ENCODE measurements at regions not wholly inside any gene's neighbourhood (a gene's known extent, or its start where the extent isn't known, plus 50 kb on each side); places are given as distances from the start of the nearest gene placed in this dataset.

DNA sequence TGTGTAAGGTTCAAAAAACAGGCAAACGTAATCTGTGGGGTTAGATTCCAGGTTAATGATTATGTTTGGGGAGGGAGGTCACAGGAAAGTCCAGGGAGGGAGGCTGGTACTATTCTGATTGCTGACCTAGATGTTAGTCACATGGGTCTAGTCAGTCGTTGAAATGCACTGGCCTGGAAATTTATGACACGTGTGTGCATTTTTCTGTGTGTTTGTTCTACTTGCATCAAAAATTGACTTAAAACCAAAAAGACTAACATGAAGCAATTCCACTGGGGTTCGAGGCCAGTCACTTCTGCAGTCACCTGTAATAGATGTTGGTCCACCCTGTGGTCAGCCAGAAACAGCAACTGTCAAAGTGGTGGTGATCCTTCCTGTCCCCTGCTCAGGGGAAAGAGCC, 104.2 kb upstream of the MLN start:
- ATAC-seq (no peak), DNase-seq (ENCODE audit: low spot score in 2 of 2) (no peak)
- no peaks in the 10 kb centered on the region for H3K36me3 Mint-ChIP-seq
- no peak overlapping the region for H3K27ac Mint-ChIP-seq
- H3K9me3 Mint-ChIP-seq = no peaks in the 10 kb centered on the region

DNA sequence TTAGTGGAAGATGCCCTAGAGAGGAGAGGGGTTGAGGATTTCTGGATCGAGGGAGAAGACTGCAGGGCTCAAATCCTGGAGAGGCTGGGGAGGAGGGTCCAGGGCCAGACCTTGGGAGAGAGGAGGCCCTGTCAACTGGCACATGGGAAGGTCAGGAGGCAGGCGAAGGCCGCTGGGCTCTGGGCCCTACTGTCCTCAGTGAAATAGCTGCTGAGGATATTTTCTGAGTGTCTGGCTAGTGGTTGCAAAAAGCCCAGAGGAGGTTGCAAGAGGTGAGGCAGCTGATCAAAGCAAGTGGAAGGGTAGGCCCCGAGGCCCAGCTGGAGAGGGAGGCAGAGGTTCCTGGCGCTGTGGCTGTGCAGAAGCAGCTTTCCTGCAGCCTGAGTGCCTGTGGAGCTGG, 103.4 kb upstream of the MLN start:
- ATAC-seq (no peak), DNase-seq (ENCODE audit: low spot score in 2 of 2) (no peak)
- no peaks in the 10 kb centered on the region for H3K36me3 Mint-ChIP-seq
- no peaks in the 10 kb centered on the region for H3K9me3 Mint-ChIP-seq
- H3K27ac Mint-ChIP-seq = peak overlapping the region; percentile 7 to 63

DNA sequence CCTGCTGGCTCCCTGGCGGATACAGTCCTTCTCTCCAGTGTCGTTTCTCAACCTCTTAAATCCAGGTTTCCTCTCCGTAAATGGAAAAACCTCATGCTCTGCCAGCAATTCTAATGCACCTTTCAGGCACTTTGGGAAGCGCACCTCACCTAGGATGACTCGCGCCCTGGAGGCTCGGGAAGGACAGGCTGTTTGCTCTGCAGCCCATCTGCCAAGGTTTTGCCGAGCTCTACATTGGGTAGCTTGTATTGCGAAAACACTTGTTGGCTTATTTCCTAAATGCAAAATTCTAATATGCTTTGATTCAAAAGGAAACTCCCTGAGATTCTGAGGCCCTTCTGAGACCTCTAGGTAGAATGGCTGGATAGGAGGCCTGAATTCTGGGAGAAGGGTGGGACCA, 102.6 kb upstream of the MLN start:
- peak overlapping the region in 1 of 2 donors; percentile 78 for H3K27ac Mint-ChIP-seq
- ATAC-seq (no peak), DNase-seq (ENCODE audit: low spot score in 2 of 2) (no peak)
- H3K9me3 Mint-ChIP-seq = no peaks in the 10 kb centered on the region
- H3K36me3 Mint-ChIP-seq = no peaks in the 10 kb centered on the region

DNA sequence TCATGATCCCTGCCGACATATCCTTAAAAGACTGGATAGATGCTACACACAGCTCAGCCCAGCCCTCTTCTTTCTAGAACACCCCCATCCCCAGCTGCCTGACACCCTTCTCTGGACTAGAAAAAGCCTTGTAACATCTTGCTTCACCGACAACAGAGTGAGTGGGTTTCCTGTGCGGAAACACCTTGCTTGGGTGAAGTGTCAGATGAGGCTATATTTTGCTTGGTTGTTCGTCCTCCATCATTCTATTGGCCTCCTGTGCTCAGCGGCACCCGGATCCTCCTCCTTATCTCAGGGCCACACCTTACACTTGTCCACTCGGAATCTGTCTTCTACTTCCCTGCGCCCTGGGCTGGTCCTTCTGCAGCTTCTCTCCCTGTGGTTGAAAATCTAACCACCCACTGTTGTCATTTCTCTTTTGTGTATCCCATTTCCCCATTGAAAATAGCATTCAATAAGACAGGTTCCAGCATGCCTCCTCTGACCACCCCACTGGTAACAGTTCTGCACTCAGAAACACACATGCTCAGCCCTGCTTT, 101.3 kb upstream of the MLN start:
- DNase-seq (ENCODE audit: low spot score in 2 of 2) (peak in 1 of 2 donors; percentile 27), ATAC-seq (peak; percentile 44 to 65)
- peak overlapping the region; percentile 78 to 88 for H3K27ac Mint-ChIP-seq
- H3K36me3 Mint-ChIP-seq = no peaks in the 10 kb centered on the region
- no peaks in the 10 kb centered on the region for H3K9me3 Mint-ChIP-seq

DNA sequence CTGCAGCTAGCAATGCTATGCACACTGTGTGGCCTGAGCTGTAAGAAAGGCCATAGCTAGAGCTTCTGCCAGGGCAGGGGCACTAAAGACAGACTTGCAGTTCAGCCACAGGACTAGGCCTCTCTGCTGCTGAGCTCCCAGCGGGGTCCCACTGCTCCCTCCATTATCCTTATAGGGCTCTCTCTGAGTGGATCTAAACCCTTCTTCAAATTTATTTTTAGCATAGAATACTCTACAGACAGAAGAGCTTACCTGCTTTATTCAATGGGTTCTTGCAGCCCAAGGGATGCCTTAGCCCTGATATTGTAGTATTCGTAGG, 100.9 kb upstream of the MLN start:
- Mint-ChIP-seq H3K27ac (peak overlapping the region; percentile 78 to 88), H3K36me3 (no peaks in the 10 kb centered on the region), H3K9me3 (no peaks in the 10 kb centered on the region)
- ATAC-seq (no peak), DNase-seq (ENCODE audit: low spot score in 2 of 2) (no peak)

DNA sequence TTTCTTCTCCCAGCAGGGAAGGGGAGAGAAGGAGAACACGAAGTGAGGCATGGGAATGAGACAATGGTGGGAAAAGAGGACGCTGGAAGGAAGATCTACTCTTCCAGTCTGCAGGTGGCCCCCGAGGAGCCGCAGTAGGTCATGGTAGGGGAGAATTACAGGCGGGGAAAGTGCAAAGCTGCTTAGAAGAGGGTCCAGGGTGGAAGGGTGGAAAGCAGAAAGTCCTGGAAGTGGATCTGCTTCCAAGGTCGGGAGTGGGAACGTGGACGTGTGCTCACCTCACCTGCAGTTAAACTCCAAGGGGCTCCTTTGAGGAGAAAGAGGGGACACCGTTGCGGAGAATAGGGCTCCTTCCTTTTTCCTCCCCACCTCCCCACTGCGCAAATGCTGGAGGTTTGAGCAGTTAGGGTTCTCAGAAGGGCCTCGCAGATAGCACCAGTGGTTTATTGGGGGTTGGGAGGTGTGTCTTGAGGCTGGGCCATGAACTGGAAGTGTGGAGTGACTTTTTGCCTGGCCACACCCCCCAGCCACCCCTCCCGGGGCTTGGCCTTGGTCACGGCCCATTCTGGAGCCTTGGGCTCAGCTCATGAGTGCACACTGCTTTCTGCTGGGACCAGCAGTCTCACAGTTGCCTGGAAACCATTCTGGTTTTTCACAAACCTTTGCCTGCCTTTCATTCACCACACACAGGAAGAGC, 100.4 kb upstream of the MLN start:
- Mint-ChIP-seq H3K36me3 (no peaks in the 10 kb centered on the region), H3K27ac (peak overlapping the region; percentile 78), H3K9me3 (no peaks in the 10 kb centered on the region)

DNA sequence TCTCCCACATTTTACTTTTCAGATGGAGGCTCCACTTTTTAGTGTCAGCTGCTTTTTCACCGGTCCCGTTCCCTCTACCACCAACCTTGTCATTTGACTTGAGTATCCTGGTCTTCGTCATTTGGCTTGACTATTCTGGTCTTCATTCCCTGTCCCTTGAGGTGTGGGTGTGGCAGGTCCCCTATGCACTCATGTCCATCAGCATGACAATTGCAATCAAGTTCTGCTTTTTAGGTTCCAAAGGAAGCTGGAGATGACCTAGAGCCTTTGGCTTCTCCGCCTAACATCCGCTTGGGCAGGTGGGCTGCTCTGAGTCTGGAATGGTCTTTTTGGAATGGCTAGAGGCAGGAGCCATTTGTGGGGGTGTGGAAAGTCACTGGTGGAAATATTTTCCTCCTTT, 99.8 kb upstream of the MLN start:
- no peak for ATAC-seq
- H3K27ac Mint-ChIP-seq = peak overlapping the region in 1 of 2 donors; percentile 78
- DNase-seq (ENCODE audit: low spot score in 2 of 2) = no peak
- H3K36me3 Mint-ChIP-seq = no peaks in the 10 kb centered on the region
- no peaks in the 10 kb centered on the region for H3K9me3 Mint-ChIP-seq

More for the DNA sequence above, 100.4 kb upstream of the MLN start:
- DNase-seq (ENCODE audit: low spot score in 2 of 2) (peak; percentile 62 to 76), ATAC-seq (peak; percentile 89 to 95)

DNA sequence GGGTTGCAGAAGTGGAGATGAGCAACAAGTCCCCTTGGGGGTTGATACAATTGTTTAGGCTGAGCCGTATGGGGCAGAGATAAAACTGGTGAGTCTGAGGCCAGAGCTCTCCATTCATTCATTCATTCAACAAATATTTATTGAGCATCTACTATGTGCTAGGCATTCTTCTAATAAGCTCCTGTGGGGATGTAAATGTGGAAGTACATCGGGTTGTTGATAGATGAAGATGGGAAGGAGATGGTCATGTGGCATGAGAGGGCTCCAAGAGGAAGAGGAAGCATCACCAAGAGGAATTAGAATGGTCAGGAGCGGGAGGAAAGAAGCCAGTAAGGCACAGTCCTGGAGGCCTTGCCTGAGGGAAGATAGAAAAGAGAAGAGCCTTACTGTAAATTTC, 98.7 kb upstream of the MLN start:
- ATAC-seq (no peak), DNase-seq (ENCODE audit: low spot score in 2 of 2) (no peak)
- Mint-ChIP-seq H3K36me3 (no peaks in the 10 kb centered on the region), H3K9me3 (no peaks in the 10 kb centered on the region), H3K27ac (peak overlapping the region in 1 of 2 donors; percentile 47)

DNA sequence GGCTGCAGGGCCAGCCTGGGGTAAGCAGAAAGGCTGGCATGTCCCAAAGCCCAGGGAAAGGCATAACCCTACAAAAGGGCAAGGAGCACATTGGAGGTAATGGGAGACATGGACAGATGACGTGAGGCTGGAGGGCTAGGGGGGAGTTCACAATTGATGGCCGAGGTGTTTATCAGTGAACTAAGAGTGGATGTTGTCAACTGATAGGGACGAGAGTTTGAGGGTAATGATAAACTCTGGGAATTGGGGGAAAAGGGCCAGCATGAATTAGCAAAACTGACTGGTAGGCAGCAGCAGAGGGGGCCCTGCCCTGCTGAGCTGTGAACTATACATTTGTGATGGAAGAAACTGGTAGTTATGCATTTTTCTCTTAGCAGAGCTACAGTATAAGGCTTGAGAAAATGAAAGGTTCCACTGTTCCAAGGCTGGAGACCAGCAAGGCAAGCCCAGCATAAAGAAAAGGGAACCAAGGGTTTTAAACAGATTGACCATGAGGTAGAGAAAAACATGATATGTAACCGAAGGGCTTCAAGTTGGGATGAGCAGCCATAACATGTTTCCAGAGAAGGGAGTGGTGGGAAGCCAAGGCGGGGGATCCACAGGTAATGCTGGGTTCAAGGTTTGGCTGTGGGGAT, 98.1 kb upstream of the MLN start:
- Mint-ChIP-seq H3K27ac (peak overlapping the region; percentile 5 to 30), H3K36me3 (no peaks in the 10 kb centered on the region), H3K9me3 (no peaks in the 10 kb centered on the region)
- DNase-seq (ENCODE audit: low spot score in 2 of 2) = no peak
- ATAC-seq = no peak

DNA sequence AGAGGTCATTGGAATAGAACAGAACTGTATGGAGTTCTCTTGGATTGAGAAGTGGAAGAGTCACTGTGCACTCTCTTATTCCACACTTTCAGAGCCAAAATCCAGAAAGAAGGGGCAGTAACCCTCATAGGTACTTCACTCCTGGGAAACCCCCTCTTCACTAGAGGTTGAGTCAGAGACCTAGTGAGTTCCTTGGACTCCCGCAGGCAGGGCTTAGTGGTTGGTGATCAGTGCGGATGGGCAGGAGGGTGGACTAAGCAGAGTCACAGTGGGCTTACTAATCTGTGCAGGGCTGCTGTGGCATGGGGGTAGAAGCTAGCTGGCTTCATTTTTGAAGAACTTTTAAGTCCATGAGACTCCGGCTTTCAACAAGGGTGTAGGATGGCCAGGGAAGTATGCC, 95.0 kb upstream of the MLN start:
- no peak overlapping the region for H3K27ac Mint-ChIP-seq
- H3K36me3 Mint-ChIP-seq = no peaks in the 10 kb centered on the region
- H3K9me3 Mint-ChIP-seq = no peaks in the 10 kb centered on the region
- DNase-seq (ENCODE audit: low spot score in 2 of 2) (no peak), ATAC-seq (peak in 1 of 2 donors; percentile 50)

DNA sequence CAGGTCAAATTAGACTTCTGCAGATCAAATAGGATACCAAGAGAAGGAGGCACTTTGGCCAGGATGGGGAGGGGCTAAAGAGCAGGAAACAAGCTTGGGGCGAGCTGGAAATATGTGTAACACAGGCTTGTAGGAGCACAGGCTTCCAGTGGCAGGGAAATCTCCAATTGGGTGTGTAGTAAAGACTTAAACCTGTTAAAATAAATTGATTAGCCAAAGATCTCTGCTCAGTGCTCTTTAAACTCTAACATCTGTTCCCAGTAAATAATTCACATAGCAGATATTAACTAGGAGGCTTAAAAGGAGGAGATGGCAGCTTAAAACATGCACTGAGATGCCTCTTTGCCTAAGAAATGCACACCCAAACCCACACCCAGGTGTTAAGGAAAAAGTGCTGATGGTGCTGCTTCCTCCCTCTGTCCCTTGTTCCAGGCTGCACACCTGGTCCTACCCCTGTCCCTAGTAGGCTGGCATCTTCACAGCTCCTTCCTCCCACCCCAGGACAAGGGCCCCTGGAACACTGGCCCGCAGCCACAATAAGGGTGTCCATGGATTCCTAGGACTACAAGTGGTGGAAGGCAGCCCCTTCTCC, 93.5 kb upstream of the MLN start:
- Mint-ChIP-seq H3K36me3 (no peaks in the 10 kb centered on the region), H3K9me3 (no peaks in the 10 kb centered on the region), H3K27ac (peak overlapping the region in 1 of 2 donors; percentile 60)
- no peak for DNase-seq (ENCODE audit: low spot score in 2 of 2)
- ATAC-seq = no peak

DNA sequence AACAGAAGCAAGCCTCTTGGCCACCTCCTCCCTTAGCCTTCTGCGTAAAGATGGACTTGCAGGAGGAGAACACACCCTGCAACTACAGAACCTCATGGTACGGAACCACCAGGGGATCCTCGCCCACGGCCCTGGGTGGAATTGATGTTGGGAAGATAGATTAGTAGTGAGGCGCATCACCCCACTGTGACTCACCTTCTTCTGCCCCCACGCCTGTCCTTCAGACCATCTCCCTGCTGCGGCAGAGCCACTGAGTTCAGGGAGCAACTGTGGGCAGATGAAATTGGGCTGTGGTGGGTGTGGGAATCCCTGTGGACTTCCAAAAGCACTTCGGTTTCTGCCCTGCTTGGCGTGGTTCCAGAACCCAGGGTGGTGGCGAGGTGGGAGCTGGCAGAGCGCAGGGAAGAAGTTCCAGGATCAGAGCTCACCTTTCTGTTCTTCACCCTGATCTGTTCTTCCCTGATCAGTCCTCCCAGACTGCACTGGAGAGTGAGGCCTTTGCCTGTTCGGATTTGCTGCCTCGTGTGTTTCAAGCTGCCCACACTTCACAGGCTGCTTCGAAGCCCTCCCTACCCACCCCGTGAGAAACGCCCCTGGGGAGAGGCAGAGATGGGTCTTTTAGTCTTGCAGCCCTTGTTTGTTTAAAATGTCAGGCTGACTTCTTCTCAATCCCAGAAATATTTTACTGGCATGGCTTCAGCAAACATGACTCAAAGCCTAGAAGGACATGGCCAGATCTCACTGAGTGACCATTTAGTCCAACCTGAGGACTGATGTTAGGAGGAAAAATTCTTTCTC, 92.8 kb upstream of the MLN start:
- no peaks in the 10 kb centered on the region for H3K36me3 Mint-ChIP-seq
- no peaks in the 10 kb centered on the region for H3K9me3 Mint-ChIP-seq
- peak overlapping the region in 1 of 2 donors; percentile 60 for H3K27ac Mint-ChIP-seq
- peak in 1 of 2 donors; percentile 35 for ATAC-seq
- peak in 1 of 2 donors; percentile 20 for DNase-seq (ENCODE audit: low spot score in 2 of 2)

DNA sequence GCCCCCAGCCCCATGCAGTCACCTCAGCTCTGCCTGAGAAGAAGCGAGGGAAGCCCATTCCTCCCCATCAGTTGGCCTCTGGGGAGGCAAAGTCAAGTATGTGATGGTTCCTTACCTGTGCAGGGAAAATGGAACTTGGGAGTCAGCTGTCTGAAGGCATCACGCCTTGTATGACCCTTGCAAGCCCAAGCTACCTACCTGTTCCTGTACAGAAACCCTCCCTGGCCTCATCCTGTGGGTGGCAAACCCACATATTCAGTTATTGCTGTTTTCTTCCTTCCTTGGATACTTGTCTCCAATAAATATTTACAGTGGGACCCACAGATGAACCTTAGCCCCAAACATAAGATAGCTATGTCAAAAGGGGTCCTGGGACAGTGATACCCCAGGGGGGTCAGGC, 92.2 kb upstream of the MLN start:
- H3K27ac Mint-ChIP-seq = no peak overlapping the region
- no peaks in the 10 kb centered on the region for H3K36me3 Mint-ChIP-seq
- H3K9me3 Mint-ChIP-seq = no peaks in the 10 kb centered on the region
- DNase-seq (ENCODE audit: low spot score in 2 of 2) = no peak
- peak in 1 of 2 donors; percentile 51 for ATAC-seq

DNA sequence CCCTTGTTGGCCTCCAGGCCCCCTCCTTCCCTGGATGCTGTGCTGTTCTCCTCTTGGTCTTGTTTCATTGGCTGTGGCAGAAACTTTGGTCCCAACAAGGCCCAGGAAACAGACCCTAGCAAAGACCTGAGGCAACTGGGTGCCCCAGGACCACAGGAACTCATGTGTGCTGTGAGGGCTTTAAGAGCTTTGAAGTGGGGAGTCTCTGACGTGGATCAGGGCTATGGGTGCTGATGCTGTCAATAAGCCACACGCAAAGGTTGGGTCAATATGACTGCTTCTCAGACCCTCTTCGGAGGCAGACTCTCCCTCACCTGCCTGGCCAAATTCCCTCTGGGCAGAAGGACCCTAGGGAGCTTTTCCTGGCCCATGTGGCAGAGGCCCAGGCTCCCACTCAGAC, 91.5 kb upstream of the MLN start:
- H3K36me3 Mint-ChIP-seq = no peaks in the 10 kb centered on the region
- DNase-seq (ENCODE audit: low spot score in 2 of 2) = no peak
- H3K9me3 Mint-ChIP-seq = no peaks in the 10 kb centered on the region
- peak; percentile 83 for ATAC-seq
- H3K27ac Mint-ChIP-seq = peak overlapping the region in 1 of 2 donors; percentile 29

DNA sequence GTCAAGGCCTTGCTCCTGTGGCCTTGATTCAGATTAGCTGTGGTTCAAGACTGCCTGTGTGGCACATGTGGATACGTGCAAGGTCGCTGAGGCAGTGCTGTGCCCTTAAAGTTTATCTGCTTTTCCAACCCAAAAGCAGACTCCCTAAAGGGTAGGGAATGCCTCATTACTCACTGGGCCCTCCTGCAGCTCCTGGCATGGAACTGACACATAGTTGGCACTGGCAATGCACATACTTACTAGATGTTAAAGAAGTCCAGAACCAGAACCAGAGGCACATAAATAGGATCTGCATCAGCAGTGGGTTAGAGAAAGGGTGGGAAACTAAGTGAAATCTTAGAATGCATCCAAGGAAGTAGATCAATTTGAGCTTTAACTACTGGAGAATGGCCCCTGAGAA, 90.6 kb upstream of the MLN start:
- ATAC-seq = no peak
- no peak for DNase-seq (ENCODE audit: low spot score in 2 of 2)
- Mint-ChIP-seq H3K36me3 (no peaks in the 10 kb centered on the region), H3K27ac (no peak overlapping the region), H3K9me3 (no peaks in the 10 kb centered on the region)

DNA sequence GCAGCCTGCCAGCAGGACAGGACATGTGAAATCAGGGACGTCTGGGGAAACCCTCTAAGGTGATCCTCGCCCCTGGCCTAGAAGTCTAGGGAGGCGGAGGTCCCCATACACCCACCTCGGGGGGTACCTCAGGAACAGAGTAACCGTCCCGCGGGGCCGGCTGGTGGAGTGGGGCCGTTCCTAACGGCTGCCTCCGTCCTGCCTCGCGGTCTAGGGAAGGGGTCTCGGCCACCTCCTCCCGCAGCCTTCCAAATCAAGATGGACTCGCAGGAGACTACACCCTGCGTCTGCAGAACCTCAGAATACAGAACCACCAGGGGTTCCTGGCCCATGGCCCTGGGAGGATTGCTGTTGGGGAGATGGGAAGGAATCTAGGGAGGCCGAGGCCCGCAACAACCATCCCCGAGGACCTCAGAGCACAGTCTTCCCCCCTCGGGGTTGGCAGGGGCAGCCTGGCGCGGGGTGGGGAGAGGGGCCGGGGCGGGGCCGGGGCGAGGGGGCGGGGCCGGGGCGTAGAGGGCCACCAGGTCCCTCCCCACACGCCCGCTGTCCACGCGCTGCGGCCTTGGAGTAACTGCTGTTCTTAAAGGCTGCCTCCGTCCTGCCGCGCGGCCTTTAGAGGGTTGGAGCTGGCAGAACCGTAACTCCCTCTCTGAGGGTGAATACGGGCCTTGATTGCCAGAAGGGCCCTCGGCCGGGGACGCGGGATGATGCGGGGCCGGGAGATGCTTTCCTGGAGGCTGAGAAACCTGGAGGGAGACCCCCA, 89.0 kb upstream of the MLN start:
- ATAC-seq = no peak

More for the DNA sequence above, 89.0 kb upstream of the MLN start:
- no peak for DNase-seq (ENCODE audit: low spot score in 2 of 2)
- Mint-ChIP-seq H3K27ac (no peak overlapping the region), H3K9me3 (no peaks in the 10 kb centered on the region), H3K36me3 (no peaks in the 10 kb centered on the region)

All from activated naive CD4-positive, alpha-beta T cell treated with anti-CD3 and anti-CD28 coated beads, Interleukin-2, amount 50 U/mL, for 72 hours (primary cell).